DND-41 (cell line): ENCODE measurements at regions not wholly inside any gene's neighbourhood (a gene's known extent, or its start where the extent isn't known, plus 50 kb on each side); places are given as distances from the start of the nearest gene placed in this dataset.

ENCODE experiments used
- ATAC-seq: fragments of 200-7000 bp; cut with Tn5 transposase; 3 replicates; pipeline ENCODE4 v1.9.1; 2021; ENCODE audit warnings: low read depth; ENCODE audit not compliant: insufficient read depth
- DNase-seq: peaks from one replicate; pipeline ENCODE4 v3.0.0-alpha.2; 2020
- H2AFZ ChIP-seq: 2 replicates; pipeline ENCODE4 v1.6.0; 2012; ENCODE audit warnings: low read depth, low read length
- H3K27ac ChIP-seq: 2 replicates; pipeline ENCODE4 v1.5.1; 2012; ENCODE audit warnings: low read length, inconsistent platforms
- H3K27me3 ChIP-seq: fragments of 200-600 bp; sonication (generic); 2 replicates; pipeline ENCODE4 v1.6.0; 2012; ENCODE audit warnings: low read length, mild to moderate bottlenecking, inconsistent platforms; ENCODE audit not compliant: insufficient read depth, poor library complexity
- H3K36me3 ChIP-seq: 2 replicates; pipeline ENCODE4 v1.5.1; 2012; ENCODE audit warnings: low read length, inconsistent platforms; ENCODE audit not compliant: insufficient read depth
- H3K4me1 ChIP-seq: 2 replicates; pipeline ENCODE4 v1.5.1; 2012; ENCODE audit warnings: mild to moderate bottlenecking, low read length; ENCODE audit not compliant: insufficient read depth
- H3K4me2 ChIP-seq: 2 replicates; pipeline ENCODE4 v1.6.0; 2012; ENCODE audit warnings: mild to moderate bottlenecking, moderate library complexity, low read length, inconsistent platforms; ENCODE audit not compliant: insufficient read depth
- H3K4me3 ChIP-seq, 2 experiments: fragments of 200-600 bp in 1 of 2; shearing (Covaris generic) in 1 of 2; 2 replicates each; pipeline ENCODE4 v1.5.1; 2012 to 2016; ENCODE audit warnings: inconsistent platforms in 2 of 2, low read length in 2 of 2, mild to moderate bottlenecking in 2 of 2, low read depth in 1 of 2, moderate library complexity in 1 of 2
- H3K79me2 ChIP-seq: 2 replicates; pipeline ENCODE4 v1.6.0; 2012; ENCODE audit warnings: low read length, inconsistent platforms; ENCODE audit not compliant: insufficient read depth
- H3K9ac ChIP-seq: 2 replicates; pipeline ENCODE4 v1.6.0; 2012; ENCODE audit warnings: low read depth, mild to moderate bottlenecking, inconsistent platforms, low read length, moderate library complexity
- H3K9me3 ChIP-seq: 2 replicates; pipeline ENCODE4 v1.5.1; 2012; ENCODE audit warnings: low read length, moderate library complexity, mild to moderate bottlenecking, inconsistent platforms; ENCODE audit not compliant: insufficient read depth, severe bottlenecking
- H4K20me1 ChIP-seq: 2 replicates; pipeline ENCODE4 v1.6.0; 2012; ENCODE audit warnings: low read length; ENCODE audit not compliant: insufficient read depth
- EZH2 ChIP-seq: IDR thresholded peaks from 3 replicates; pipeline ENCODE4 v1.6.1; 2012; ENCODE audit warnings: borderline replicate concordance, low read depth, mild to moderate bottlenecking, moderate library complexity, low read length, inconsistent platforms; ENCODE audit not compliant: severe bottlenecking
- TF ChIP-seq, protein P1 (sequence below): IDR thresholded peaks from 2 replicates; pipeline ENCODE4 v1.5.1; 2012; ENCODE audit warnings: borderline replicate concordance, low read length, moderate library complexity, mild to moderate bottlenecking; ENCODE audit not compliant: poor library complexity, severe bottlenecking; ENCODE audit errors: extremely low read depth

DNA sequence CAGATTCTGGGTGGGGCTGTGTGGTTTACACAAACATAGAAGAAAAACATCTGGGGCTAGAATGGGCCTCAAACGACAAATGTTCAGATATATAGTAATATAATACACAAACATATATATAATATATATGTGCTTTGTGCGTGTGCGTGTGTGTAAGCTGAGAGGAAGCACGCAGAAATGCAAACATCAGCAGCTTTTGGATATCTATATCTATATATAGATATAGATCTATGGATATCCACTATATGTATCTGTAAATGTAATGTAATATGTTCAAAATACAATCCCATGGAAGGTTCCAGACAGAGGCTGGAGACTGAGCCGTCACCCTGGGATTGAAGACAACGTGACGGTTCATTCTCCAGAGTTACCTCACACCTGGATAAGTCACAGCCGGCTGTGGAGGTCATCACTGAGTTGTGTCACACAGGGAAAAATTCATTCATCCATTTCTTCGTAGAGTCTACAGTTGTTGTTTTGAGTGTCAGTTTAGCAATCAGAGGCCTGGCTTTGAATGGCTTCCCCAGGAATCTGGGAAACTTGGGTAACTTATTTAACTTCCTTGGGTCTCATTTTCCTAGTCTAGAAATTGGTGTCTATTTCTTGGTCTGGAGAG lies 123.0 kb upstream of the CPEB4 start:
- Histone ChIP-seq H2AFZ (no peak overlapping the region), H3K4me2 (no peak overlapping the region)
- DNase-seq, result no peak

DNA sequence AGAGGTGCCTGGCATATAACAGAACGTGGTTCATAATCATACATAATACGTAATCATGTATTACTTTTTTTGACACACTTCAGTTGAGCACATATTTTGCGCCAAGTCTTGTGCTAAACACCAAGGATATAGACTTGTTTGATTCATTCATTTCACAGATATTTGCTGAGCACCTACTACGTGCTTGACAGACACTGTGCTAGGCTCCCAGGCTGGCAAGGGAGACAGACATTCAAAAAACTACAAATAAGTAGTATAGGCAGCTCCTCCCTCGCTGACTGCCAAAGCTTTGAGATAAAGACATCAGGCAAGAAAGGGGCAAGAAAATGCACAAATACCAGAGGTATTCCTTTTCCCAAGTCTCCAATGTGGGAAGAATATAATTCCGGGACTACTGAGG lies 122.5 kb upstream of the CPEB4 start:
- H3K27me3 ChIP-seq, result no peaks in the 10 kb centered on the region
- no peak overlapping the region for H3K27ac ChIP-seq
- no peak for DNase-seq
- ATAC-seq, result no peak
- H3K4me2 ChIP-seq, result no peak overlapping the region
- H3K9ac ChIP-seq, result no peak overlapping the region
- no peaks in the 10 kb centered on the region for H3K4me1 ChIP-seq
- TF ChIP-seq, protein P1, sequence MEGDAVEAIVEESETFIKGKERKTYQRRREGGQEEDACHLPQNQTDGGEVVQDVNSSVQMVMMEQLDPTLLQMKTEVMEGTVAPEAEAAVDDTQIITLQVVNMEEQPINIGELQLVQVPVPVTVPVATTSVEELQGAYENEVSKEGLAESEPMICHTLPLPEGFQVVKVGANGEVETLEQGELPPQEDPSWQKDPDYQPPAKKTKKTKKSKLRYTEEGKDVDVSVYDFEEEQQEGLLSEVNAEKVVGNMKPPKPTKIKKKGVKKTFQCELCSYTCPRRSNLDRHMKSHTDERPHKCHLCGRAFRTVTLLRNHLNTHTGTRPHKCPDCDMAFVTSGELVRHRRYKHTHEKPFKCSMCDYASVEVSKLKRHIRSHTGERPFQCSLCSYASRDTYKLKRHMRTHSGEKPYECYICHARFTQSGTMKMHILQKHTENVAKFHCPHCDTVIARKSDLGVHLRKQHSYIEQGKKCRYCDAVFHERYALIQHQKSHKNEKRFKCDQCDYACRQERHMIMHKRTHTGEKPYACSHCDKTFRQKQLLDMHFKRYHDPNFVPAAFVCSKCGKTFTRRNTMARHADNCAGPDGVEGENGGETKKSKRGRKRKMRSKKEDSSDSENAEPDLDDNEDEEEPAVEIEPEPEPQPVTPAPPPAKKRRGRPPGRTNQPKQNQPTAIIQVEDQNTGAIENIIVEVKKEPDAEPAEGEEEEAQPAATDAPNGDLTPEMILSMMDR, result no peak
- no peak for TF ChIP-seq EZH2
- H3K4me3 ChIP-seq, result no peak overlapping the region
- H3K9me3 ChIP-seq, result no peaks in the 10 kb centered on the region
- H3K79me2 ChIP-seq, result no peaks in the 10 kb centered on the region
- H4K20me1 ChIP-seq, result no peaks in the 10 kb centered on the region
- no peak overlapping the region for H2AFZ ChIP-seq
- no peaks in the 10 kb centered on the region for H3K36me3 ChIP-seq

More for the DNA sequence above, 123.0 kb upstream of the CPEB4 start:
- no peak overlapping the region for H3K4me3 ChIP-seq
- H3K27ac ChIP-seq, result no peak overlapping the region
- no peaks in the 10 kb centered on the region for H3K27me3 ChIP-seq
- H3K9ac ChIP-seq, result no peak overlapping the region
- H3K4me1 ChIP-seq, result no peaks in the 10 kb centered on the region
- TF ChIP-seq, protein P1, result no peak
- no peak for TF ChIP-seq EZH2
- no peaks in the 10 kb centered on the region for H3K9me3 ChIP-seq
- ATAC-seq, result no peak
- no peaks in the 10 kb centered on the region for H4K20me1 ChIP-seq
- H3K36me3 ChIP-seq, result no peaks in the 10 kb centered on the region
- no peaks in the 10 kb centered on the region for H3K79me2 ChIP-seq

DNA sequence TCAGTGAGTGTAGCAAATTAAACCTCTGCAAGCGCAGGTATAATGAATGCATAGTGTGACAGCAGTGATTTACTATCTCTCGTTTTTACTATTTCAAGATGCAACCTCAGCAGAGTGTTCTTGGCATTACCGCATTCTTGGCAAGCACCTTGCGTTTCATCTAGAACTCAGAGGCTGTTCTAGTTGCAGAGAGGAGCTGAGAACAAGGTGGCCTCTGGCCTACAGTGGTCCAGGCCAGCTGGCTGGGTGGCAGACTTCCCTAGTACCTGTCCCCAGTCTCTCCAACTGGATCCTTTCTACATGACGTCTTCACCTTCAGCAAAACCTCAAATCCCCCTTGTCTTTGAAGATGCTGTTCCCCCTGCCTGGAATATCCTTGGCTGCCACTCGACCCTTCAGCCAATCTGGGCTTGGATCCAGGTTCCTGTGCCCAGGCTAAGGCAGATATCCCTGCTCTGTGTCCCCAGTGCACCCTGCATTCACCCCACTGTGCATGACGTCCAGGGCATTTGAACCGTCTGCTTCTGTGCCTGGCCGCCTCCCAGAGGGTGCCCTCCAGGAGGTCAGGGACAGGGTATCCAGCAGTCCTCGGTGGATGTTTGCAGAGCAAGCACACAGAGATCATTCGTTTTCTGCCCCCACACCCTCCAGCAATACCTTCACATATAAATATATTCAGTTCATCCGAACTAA lies 120.4 kb upstream of the CPEB4 start:
- Histone ChIP-seq H3K27ac (no peak overlapping the region), H2AFZ (no peak overlapping the region), H3K4me1 (no peaks in the 10 kb centered on the region), H3K9me3 (no peaks in the 10 kb centered on the region), H3K4me2 (no peak overlapping the region), H3K9ac (no peak overlapping the region), H3K27me3 (no peaks in the 10 kb centered on the region), H3K36me3 (no peaks in the 10 kb centered on the region), H3K79me2 (no peaks in the 10 kb centered on the region), H3K4me3 (no peak overlapping the region), H4K20me1 (no peaks in the 10 kb centered on the region)
- no peak for ATAC-seq
- no peak for DNase-seq
- TF ChIP-seq EZH2, result no peak
- TF ChIP-seq, protein P1, result no peak
